ENCODE measurements at regions not wholly inside any gene's neighbourhood (a gene's known extent, or its start where the extent isn't known, plus 50 kb on each side); places are given as distances from the start of the nearest gene placed in this dataset.
A peak's percentile ranks its signal among the peaks of the same experiment; 100 is the strongest.

GRCh38 chr13:106361621-106362020 is 173.8 kb downstream of the EFNB2 start (continued):
- no peak for TF ChIP-seq REST (tag by site-specific recombination; IDR thresholded peaks at IDR 0.05)
- no peak for TF ChIP-seq ZNF18 (tag by site-specific recombination; IDR thresholded peaks at IDR 0.05)
- no peak for TF ChIP-seq KLF9 (tag by site-specific recombination; IDR thresholded peaks at IDR 0.05; ENCODE audit: low read depth)
- no peak for TF ChIP-seq ZNF837 (tag by site-specific recombination; IDR thresholded peaks at IDR 0.05)

- Histone ChIP-seq H3K4me1 (ENCODE audit: control insufficient read depth, insufficient read depth, low read length) (no peaks in the 10 kb centered on the region; the same call in 1 of the 2 replicates), H3K4me3 (ENCODE audit: low read depth, low read length) (no peak overlapping the region), H3K36me3 (ENCODE audit: control insufficient read depth in 2 of 2, insufficient read depth in 1 of 2, low read length in 2 of 2) (no peaks in the 10 kb centered on the region), H3K27ac (ENCODE audit: extremely low read depth, low read depth, low read length) (no peak overlapping the region; the same call in 1 of the 2 replicates), H3K9me3 (ENCODE audit: control insufficient read depth, insufficient read depth, low read depth, low read length) (no peaks in the 10 kb centered on the region)
- ChIA-PET CTCF (no interaction called here), POLR2A (no interaction called here)
- peak; percentile 68 for TF ChIP-seq GLIS1 (tag by site-specific recombination; IDR thresholded peaks at IDR 0.05)
- 0 out of 2 replicates have a peak, but pooled peaks have one; percentile 7 for TF ChIP-seq ZIC2 (tag by site-specific recombination; IDR thresholded peaks at IDR 0.05)
- no peak for TF ChIP-seq ZNF140 (tag by site-specific recombination; IDR thresholded peaks at IDR 0.05)
- TF ChIP-seq BCL6B (tag by site-specific recombination; IDR thresholded peaks at IDR 0.05): peak; percentile 29; the same call in 1 of the 2 replicates
- TF ChIP-seq HIC1 (tag by site-specific recombination; IDR thresholded peaks at IDR 0.05): 0 out of 2 replicates have a peak, but pooled peaks have one; percentile 17
Observed at GRCh38 chr13:106357198-106357597, 178.3 kb downstream of the EFNB2 start.

- POLR2A ChIA-PET: no interaction called here
- H3K9me3 ChIP-seq (ENCODE audit: control insufficient read depth, insufficient read depth, low read depth, low read length): no peaks in the 10 kb centered on the region
- no peaks in the 10 kb centered on the region; the same call in 1 of the 2 replicates for H3K4me1 ChIP-seq (ENCODE audit: control insufficient read depth, insufficient read depth, low read length)
- no peak overlapping the region for H3K4me3 ChIP-seq (ENCODE audit: low read depth, low read length)
- no peaks in the 10 kb centered on the region for H3K36me3 ChIP-seq (ENCODE audit: control insufficient read depth in 2 of 2, insufficient read depth in 1 of 2, low read length in 2 of 2)
- CTCF ChIA-PET: no interaction called here
- no peak overlapping the region for H3K27ac ChIP-seq (ENCODE audit: extremely low read depth, low read depth, low read length)
- no peak for TF ChIP-seq ZNF23 (tag by site-specific recombination; IDR thresholded peaks at IDR 0.05; ENCODE audit: borderline replicate concordance)
- no peak for TF ChIP-seq BCL11A (tag by site-specific recombination; IDR thresholded peaks at IDR 0.05; ENCODE audit: low read depth)
- no peak for TF ChIP-seq MZF1 (tag by site-specific recombination; IDR thresholded peaks at IDR 0.05; ENCODE audit: borderline replicate concordance)
- no peak for TF ChIP-seq ZNF645 (tag by site-specific recombination; IDR thresholded peaks at IDR 0.05)
- no peak for TF ChIP-seq TCF7L2 (IDR thresholded peaks at IDR 0.05; ENCODE audit: borderline replicate concordance, low read depth, low read length)
- TF ChIP-seq SALL2 (tag by site-specific recombination; IDR thresholded peaks at IDR 0.05; ENCODE audit: borderline replicate concordance): no peak
- no peak for TF ChIP-seq ZFP3 (tag by site-specific recombination; IDR thresholded peaks at IDR 0.05; ENCODE audit: low read depth)
- TF ChIP-seq ZNF830 (tag by site-specific recombination; IDR thresholded peaks at IDR 0.05; ENCODE audit: low read depth): no peak
- no peak for TF ChIP-seq ZNF560 (tag by site-specific recombination; IDR thresholded peaks at IDR 0.05; ENCODE audit: borderline replicate concordance)
- no peak for TF ChIP-seq ZNF248 (tag by site-specific recombination; IDR thresholded peaks at IDR 0.05)
- no peak for TF ChIP-seq ZNF169 (tag by site-specific recombination; IDR thresholded peaks at IDR 0.05)
- no peak for TF ChIP-seq ZNF677 (tag by site-specific recombination; IDR thresholded peaks at IDR 0.05)
- TF ChIP-seq PBX3 (CRISPR knock-in tag; IDR thresholded peaks at IDR 0.05): no peak
- no peak for TF ChIP-seq ZBTB8A (tag by site-specific recombination; IDR thresholded peaks at IDR 0.05)
Observed at GRCh38 chr13:106355866-106356265, 179.6 kb downstream of the EFNB2 start.
